Fibroblast of lung (primary cell): ENCODE measurements at regions not wholly inside any gene's neighbourhood (a gene's known extent, or its start where the extent isn't known, plus 50 kb on each side); places are given as distances from the start of the nearest gene placed in this dataset.
"Not testable (repeated sequence)": the region's sequence is repeated elsewhere in the genome, so short reads cannot be mapped to it uniquely, and the experiment has no call there.

Source experiments
- DNase-seq, 2 donors: peaks; one replicate each; pipeline versions ENCODE4 v3.0.0 to v3.0.0-alpha.2; 2010; ENCODE audit warnings: low read depth in 2 of 2
- H2AFZ ChIP-seq: 2 replicates; pipeline ENCODE4 v1.5.1; 2012; ENCODE audit warnings: low read length, control low read depth, inconsistent platforms
- H3K27ac ChIP-seq: 2 replicates; pipeline ENCODE4 v1.5.1; 2011; ENCODE audit warnings: low read length, control low read depth; ENCODE audit not compliant: insufficient read depth
- H3K27me3 ChIP-seq: 2 replicates; pipeline ENCODE4 v1.5.1; 2011; ENCODE audit warnings: mild to moderate bottlenecking, low read length; ENCODE audit not compliant: control insufficient read depth, insufficient read depth
- H3K36me3 ChIP-seq: 2 replicates; pipeline ENCODE4 v1.5.1; 2011; ENCODE audit warnings: low read length; ENCODE audit not compliant: control insufficient read depth, insufficient read depth
- H3K4me1 ChIP-seq: 2 replicates; pipeline ENCODE4 v1.5.1; 2011; ENCODE audit warnings: low read length; ENCODE audit not compliant: control insufficient read depth, insufficient read depth; ENCODE audit errors: extremely low read depth
- H3K4me2 ChIP-seq: 2 replicates; pipeline ENCODE4 v1.5.1; 2011; ENCODE audit warnings: low read length, control low read depth; ENCODE audit not compliant: insufficient read depth; ENCODE audit errors: extremely low read depth
- H3K4me3 ChIP-seq, 4 experiments: fragments of 200-600 bp in 1 of 4; sonication (generic) in 1 of 4; replicated peaks in 1 of 4; 2 replicates each; pipeline ENCODE4 v1.5.1; 2011 to 2016; ENCODE audit warnings: low read length in 4 of 4, low read depth in 3 of 4, mild to moderate bottlenecking in 3 of 4, control low read depth in 2 of 4, inconsistent platforms in 1 of 4, mixed read lengths in 1 of 4; ENCODE audit not compliant: insufficient read depth in 1 of 4; ENCODE audit errors: control extremely low read depth in 1 of 4
- H3K79me2 ChIP-seq: 2 replicates; pipeline ENCODE4 v1.5.1; 2012; ENCODE audit warnings: mild to moderate bottlenecking, low read length, inconsistent platforms; ENCODE audit not compliant: control insufficient read depth, insufficient read depth
- H3K9ac ChIP-seq: 2 replicates; pipeline ENCODE4 v1.5.1; 2011; ENCODE audit warnings: mild to moderate bottlenecking, low read length, control low read depth; ENCODE audit not compliant: insufficient read depth
- H3K9me3 ChIP-seq: 2 replicates; pipeline ENCODE4 v1.5.1; 2012; ENCODE audit warnings: low read depth, low read length; ENCODE audit not compliant: control insufficient read depth, insufficient read depth
- H4K20me1 ChIP-seq: 2 replicates; pipeline ENCODE4 v1.5.1; 2011; ENCODE audit warnings: low read length; ENCODE audit not compliant: control insufficient read depth, insufficient read depth; ENCODE audit errors: extremely low read depth
- CTCF ChIP-seq, 2 donors: IDR thresholded peaks in 1 of 2; conservative IDR thresholded peaks in 1 of 2; 1 replicate in 1 of 2; 2 replicates in 1 of 2; pipeline ENCODE4 v1.5.1; 2011 to 2012; ENCODE audit warnings: low read length in 2 of 2, control low read depth in 1 of 2, inconsistent platforms in 1 of 2, low read depth in 1 of 2, mild to moderate bottlenecking in 1 of 2
- EZH2 ChIP-seq: IDR thresholded peaks from 2 replicates; pipeline ENCODE4 v1.5.1; 2012; ENCODE audit warnings: low read length, control low read depth, mild to moderate bottlenecking; ENCODE audit errors: missing control alignments

DNA sequence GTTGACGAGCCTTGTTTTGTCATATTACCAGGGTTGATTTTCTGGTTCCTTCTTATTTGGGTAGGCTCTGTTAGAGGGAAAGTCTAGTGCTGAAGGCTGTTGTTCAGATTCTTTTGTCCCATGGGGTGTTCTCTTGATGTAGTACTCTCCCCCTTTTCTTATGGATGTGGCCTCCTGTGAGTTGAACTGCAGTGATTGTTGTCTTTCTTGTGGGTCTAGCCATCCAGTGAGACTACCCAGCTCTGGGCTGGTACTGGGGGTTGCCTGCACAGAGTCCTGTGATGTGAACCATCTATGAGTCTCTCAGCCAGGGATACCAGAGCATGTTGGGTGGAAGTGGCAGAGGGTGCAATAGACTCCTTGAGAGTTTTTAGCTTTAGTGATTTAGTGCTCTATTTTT lies 680.6 kb downstream of the RFPL4B start:
- Histone ChIP-seq H3K4me1 (no peaks in the 10 kb centered on the region), H3K4me2 (no peak overlapping the region), H3K9me3 (no peaks in the 10 kb centered on the region), H3K36me3 (no peaks in the 10 kb centered on the region), H3K27ac (no peak overlapping the region), H3K79me2 (no peaks in the 10 kb centered on the region), H3K9ac (no peak overlapping the region), H3K27me3 (no peaks in the 10 kb centered on the region), H2AFZ (no peak overlapping the region), H3K4me3 (no peak overlapping the region), H4K20me1 (no peaks in the 10 kb centered on the region)
- TF ChIP-seq CTCF (conservative IDR thresholded peaks at IDR 0.05 in 1 of 2, IDR thresholded peaks at IDR 0.05 in 1 of 2; ENCODE audit: low read depth in 1 of 2, low read length in 2 of 2) (no peak), EZH2 (no peak)
- DNase-seq, result no peak

- not testable (repeated sequence) for H3K36me3 ChIP-seq, H3K4me3 ChIP-seq, H3K27me3 ChIP-seq, H4K20me1 ChIP-seq, H3K9me3 ChIP-seq, DNase-seq, H3K4me2 ChIP-seq, H3K4me1 ChIP-seq, H3K79me2 ChIP-seq, H2AFZ ChIP-seq, H3K9ac ChIP-seq, H3K27ac ChIP-seq
Measured at GRCh38 chr6:113029161-113029560, 682.0 kb downstream of the RFPL4B start.

DNA sequence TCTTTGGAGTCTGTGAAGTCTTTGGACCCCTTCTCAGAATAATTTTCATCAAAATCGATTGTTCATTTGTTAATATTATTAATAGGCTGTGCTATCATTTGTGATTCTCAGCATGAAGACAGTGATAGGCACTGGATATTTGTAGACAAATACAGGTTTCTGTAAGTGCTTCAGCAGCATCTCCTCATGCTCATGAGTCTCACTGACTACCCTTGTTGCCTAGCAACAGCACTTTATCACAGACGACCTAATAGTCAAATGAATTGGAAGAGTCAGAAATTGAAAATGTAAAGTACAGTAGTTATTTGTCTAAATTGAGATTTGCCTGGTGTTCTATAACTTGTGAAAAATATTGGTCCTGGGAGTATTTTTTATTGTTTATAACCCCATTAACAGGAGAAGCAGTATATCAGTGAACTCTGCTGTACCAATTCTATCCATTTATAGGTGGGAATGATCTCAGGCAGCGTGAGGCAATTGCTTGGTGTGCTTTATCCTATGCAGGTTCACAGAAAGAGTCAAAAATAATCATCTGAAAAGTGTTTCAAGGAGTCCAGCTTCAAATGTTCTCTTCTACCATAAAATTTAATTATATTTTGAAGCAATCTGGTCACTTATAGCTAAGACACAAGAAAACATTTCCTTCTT lies 684.6 kb downstream of the RFPL4B start:
- Histone ChIP-seq H3K79me2 (no peaks in the 10 kb centered on the region), H3K9me3 (no peaks in the 10 kb centered on the region), H3K36me3 (no peaks in the 10 kb centered on the region), H3K9ac (no peak overlapping the region), H3K4me1 (no peaks in the 10 kb centered on the region), H3K4me3 (no peak overlapping the region), H3K4me2 (no peak overlapping the region), H2AFZ (no peak overlapping the region), H3K27me3 (no peaks in the 10 kb centered on the region), H3K27ac (no peak overlapping the region), H4K20me1 (no peaks in the 10 kb centered on the region)
- peak in 1 of 2 donors; percentile 21 for DNase-seq
- TF ChIP-seq CTCF (conservative IDR thresholded peaks at IDR 0.05 in 1 of 2, IDR thresholded peaks at IDR 0.05 in 1 of 2; ENCODE audit: low read depth in 1 of 2, low read length in 2 of 2) (no peak), EZH2 (no peak)
